ENCODE measurements at regions not wholly inside any gene's neighbourhood (a gene's known extent, or its start where the extent isn't known, plus 50 kb on each side); places are given as distances from the start of the nearest gene placed in this dataset.

GRCh38 chr2:8615576-8616281 lies 66.1 kb upstream of the ID2 start (continued):
- TF ChIP-seq VEZF1 (CRISPR knock-in tag; IDR thresholded peaks at IDR 0.05) (peak; percentile 69; the same call in 1 of the 2 replicates), HEY1 (CRISPR knock-in tag; IDR thresholded peaks at IDR 0.05; ENCODE audit: borderline replicate concordance) (peak; percentile 50; the same call in 1 of the 2 replicates), PML (IDR thresholded peaks at IDR 0.05; ENCODE audit: low read length) (peak; percentile 93), ARID2 (IDR thresholded peaks at IDR 0.05) (no peak), ZBTB34 (CRISPR knock-in tag; IDR thresholded peaks at IDR 0.05) (no peak), ZNF445 (CRISPR knock-in tag; IDR thresholded peaks at IDR 0.05; ENCODE audit: low read depth) (no peak), MECOM (CRISPR knock-in tag; IDR thresholded peaks at IDR 0.05) (peak; percentile 95), ZNF197 (CRISPR knock-in tag; IDR thresholded peaks at IDR 0.05; ENCODE audit: low read depth) (peak; percentile 86), ZNF253 (CRISPR knock-in tag; conservative IDR thresholded peaks at IDR 0.05) (no peak), ATF3 (IDR thresholded peaks at IDR 0.05) (no peak; the same call in 1 of the 2 replicates), ATF3 (CRISPR knock-in tag; conservative IDR thresholded peaks at IDR 0.05) (0 out of 2 replicates have a peak, but pooled peaks have one; percentile 27), MAZ (CRISPR knock-in tag; conservative IDR thresholded peaks at IDR 0.05 in 1 of 2, IDR thresholded peaks at IDR 0.05 in 1 of 2) (peak; percentile 35 to 68; a peak in 3 of 4 replicates), GTF2F1 (IDR thresholded peaks at IDR 0.05; ENCODE audit: low read depth, low read length) (no peak), ZNF644 (tag; IDR thresholded peaks at IDR 0.05; ENCODE audit: low read depth) (peak; percentile 73; the same call in 1 of the 2 replicates), TEAD4 (IDR thresholded peaks at IDR 0.05; ENCODE audit: low read length) (peak; percentile 97), TEAD4 (CRISPR knock-in tag; IDR thresholded peaks at IDR 0.05; ENCODE audit: borderline replicate concordance) (no peak), ZNF586 (CRISPR knock-in tag; conservative IDR thresholded peaks at IDR 0.05) (no peak), E2F6 (IDR thresholded peaks at IDR 0.05; ENCODE audit: borderline replicate concordance in 1 of 2, extremely low read depth in 1 of 2, insufficient read depth in 1 of 2, insufficient read length in 1 of 2, low read depth in 1 of 2, low read length in 1 of 2, poor library complexity in 1 of 2, severe bottlenecking in 1 of 2) (peak in 1 of 2 experiments; percentile 23), CREM (IDR thresholded peaks at IDR 0.05; ENCODE audit: low read depth) (peak; percentile 81), ZNF766 (CRISPR knock-in tag; conservative IDR thresholded peaks at IDR 0.05) (peak; percentile 97), NCOA4 (IDR thresholded peaks at IDR 0.05; ENCODE audit: partially characterized antibody) (peak; percentile 78)

All from K562 (cell line).